GM12864 (cell line): ENCODE measurements at regions not wholly inside any gene's neighbourhood (a gene's known extent, or its start where the extent isn't known, plus 50 kb on each side); places are given as distances from the start of the nearest gene placed in this dataset.

Source experiments
- DNase-seq: peaks from one replicate; pipeline ENCODE4 v3.0.0-alpha.2; 2011; ENCODE audit warnings: low read depth
- H3K4me3 ChIP-seq: 2 replicates; pipeline ENCODE4 v1.5.1; 2011; ENCODE audit warnings: mild to moderate bottlenecking, low read depth, low read length, control low read depth
- CTCF ChIP-seq: IDR thresholded peaks from 2 replicates; pipeline ENCODE4 v1.5.1; 2011; ENCODE audit warnings: low read depth, mild to moderate bottlenecking, moderate library complexity, low read length, control low read depth, inconsistent platforms; ENCODE audit errors: missing control alignments

- no peak overlapping the region for H3K4me3 ChIP-seq
- no peak for DNase-seq
- TF ChIP-seq CTCF, result no peak
These were observed 198.5 kb downstream of the KATNAL1 start for GRCh38 chr13:30108913-30109237.

- no peak overlapping the region for H3K4me3 ChIP-seq
- DNase-seq, result no peak
- no peak for TF ChIP-seq CTCF
These were observed 199.0 kb downstream of the KATNAL1 start for GRCh38 chr13:30108216-30108912.

GRCh38 chr13:30107521-30108136, 199.7 kb downstream of the KATNAL1 start:
- no peak for TF ChIP-seq CTCF
- no peak overlapping the region for H3K4me3 ChIP-seq
- DNase-seq, result no peak

- DNase-seq, result no peak
- H3K4me3 ChIP-seq, result no peak overlapping the region
- TF ChIP-seq CTCF, result no peak
These were observed 200.2 kb downstream of the KATNAL1 start for GRCh38 chr13:30107121-30107520.

- TF ChIP-seq CTCF, result no peak
- DNase-seq, result no peak
- no peak overlapping the region for H3K4me3 ChIP-seq
These were observed 202.0 kb downstream of the KATNAL1 start for GRCh38 chr13:30105381-30105780.

GRCh38 chr13:30103161-30103840, 204.1 kb downstream of the KATNAL1 start:
- DNase-seq, result no peak
- no peak overlapping the region for H3K4me3 ChIP-seq
- TF ChIP-seq CTCF, result no peak
